Mammary epithelial cell (primary cell): ENCODE measurements at regions not wholly inside any gene's neighbourhood (a gene's known extent, or its start where the extent isn't known, plus 50 kb on each side); places are given as distances from the start of the nearest gene placed in this dataset.

ENCODE experiments used
- EZH2 ChIP-seq: IDR thresholded peaks from 2 replicates; pipeline ENCODE4 v1.6.1; 2012; ENCODE audit warnings: low read length, inconsistent platforms, borderline replicate concordance
- TF ChIP-seq, protein P1 (sequence below), 2 donors: IDR thresholded peaks in 1 of 2; conservative IDR thresholded peaks in 1 of 2; 2 replicates each; pipeline ENCODE4 v1.5.1; 2011 to 2012; ENCODE audit warnings: inconsistent platforms in 2 of 2, low read length in 2 of 2, mild to moderate bottlenecking in 2 of 2, control low read depth in 1 of 2, low read depth in 1 of 2; ENCODE audit not compliant: insufficient read depth in 1 of 2; ENCODE audit errors: extremely low read depth in 1 of 2

DNA sequence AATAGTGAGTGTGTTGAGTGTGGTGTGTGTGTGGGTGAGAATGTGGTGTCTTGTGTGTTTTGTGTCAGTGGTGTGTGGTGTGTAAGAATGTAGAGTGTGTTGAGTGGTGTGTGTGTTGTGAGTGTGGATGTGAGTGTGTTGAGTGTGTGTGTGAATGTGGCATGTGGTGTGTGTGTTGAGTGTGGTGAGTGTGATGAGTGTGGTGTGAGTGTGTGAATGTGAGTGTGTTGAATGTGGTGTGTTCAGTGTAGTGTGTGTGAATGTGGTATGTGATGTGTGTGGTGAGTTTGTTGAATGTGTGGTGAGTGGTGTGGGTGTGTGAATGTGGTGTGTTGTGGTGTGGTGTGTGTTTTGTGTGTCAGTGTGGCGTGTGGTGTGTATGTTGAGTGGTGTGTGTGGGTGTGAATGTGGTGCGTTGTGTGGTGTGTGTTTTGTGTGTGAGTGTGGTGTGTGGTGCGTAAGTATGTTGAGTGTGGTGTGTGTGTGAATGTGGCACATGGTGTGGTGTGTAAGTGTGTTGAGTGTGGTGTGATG lies 60.8 kb upstream of the SORCS2 start:
- TF ChIP-seq, protein P1, sequence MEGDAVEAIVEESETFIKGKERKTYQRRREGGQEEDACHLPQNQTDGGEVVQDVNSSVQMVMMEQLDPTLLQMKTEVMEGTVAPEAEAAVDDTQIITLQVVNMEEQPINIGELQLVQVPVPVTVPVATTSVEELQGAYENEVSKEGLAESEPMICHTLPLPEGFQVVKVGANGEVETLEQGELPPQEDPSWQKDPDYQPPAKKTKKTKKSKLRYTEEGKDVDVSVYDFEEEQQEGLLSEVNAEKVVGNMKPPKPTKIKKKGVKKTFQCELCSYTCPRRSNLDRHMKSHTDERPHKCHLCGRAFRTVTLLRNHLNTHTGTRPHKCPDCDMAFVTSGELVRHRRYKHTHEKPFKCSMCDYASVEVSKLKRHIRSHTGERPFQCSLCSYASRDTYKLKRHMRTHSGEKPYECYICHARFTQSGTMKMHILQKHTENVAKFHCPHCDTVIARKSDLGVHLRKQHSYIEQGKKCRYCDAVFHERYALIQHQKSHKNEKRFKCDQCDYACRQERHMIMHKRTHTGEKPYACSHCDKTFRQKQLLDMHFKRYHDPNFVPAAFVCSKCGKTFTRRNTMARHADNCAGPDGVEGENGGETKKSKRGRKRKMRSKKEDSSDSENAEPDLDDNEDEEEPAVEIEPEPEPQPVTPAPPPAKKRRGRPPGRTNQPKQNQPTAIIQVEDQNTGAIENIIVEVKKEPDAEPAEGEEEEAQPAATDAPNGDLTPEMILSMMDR (conservative IDR thresholded peaks at IDR 0.05 in 1 of 2, IDR thresholded peaks at IDR 0.05 in 1 of 2; ENCODE audit: extremely low read depth in 1 of 2, insufficient read depth in 1 of 2, low read depth in 1 of 2, low read length in 2 of 2), result no peak
- TF ChIP-seq EZH2, result no peak
